ENCODE measurements at regions not wholly inside any gene's neighbourhood (a gene's known extent, or its start where the extent isn't known, plus 50 kb on each side); places are given as distances from the start of the nearest gene placed in this dataset.

DNA sequence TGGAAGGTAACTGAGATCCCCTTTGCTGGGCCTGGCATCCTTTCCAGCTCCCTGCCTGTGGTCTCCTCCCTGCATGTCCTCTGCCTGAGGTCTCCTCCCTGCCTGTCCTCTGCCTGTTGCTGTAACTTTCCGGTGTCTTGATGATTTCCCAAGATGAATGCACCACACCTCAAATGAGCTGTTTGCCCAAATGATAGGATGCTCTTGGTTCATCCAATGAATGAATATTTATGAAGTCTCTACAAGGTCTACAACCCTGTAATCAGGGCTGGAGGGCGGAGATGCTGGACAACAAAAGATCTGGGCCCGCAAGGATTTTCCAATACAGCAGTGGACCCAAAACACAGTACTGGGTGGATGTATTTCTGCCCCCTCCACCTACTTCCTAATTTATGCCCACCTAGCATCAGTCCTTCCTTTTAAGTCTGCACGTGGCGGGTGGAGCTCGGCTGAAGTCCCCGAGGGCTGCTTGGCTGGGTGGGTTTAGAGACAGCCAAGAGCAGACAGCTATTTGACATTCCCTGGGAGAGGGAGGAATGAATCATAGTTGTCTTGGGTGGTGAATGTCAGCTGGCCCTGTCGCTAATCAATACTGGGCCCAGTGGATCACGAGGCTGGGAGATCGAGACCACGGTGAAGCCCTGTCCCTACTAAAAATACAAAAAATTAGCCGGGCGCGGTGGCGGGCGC lies 60.3 kb upstream of the GRHL3 start:
- H4K5ac ChIP-seq (ENCODE audit: low read depth, low read length) = no peak overlapping the region
- ATAC-seq (ENCODE audit: low read depth) (no peak), DNase-seq (no peak)
- H4K91ac ChIP-seq (ENCODE audit: insufficient read depth, low read depth, low read length) = no peak overlapping the region
- BruUV-seq (replicated peaks) = no TSS peak
- peaks cover 25% of the 10 kb centered on the region for H3K27me3 ChIP-seq (ENCODE audit: control insufficient read depth, insufficient read depth, low read length)
- H3K79me1 ChIP-seq (ENCODE audit: low read depth in 1 of 2, low read length in 2 of 2) = no peaks in the 10 kb centered on the region
- dilution Hi-C loops (cut with HindIII; ENCODE audit: low sequenced_read_pairs, unreplicated experiment) (no loop called here), in situ Hi-C loops (cut with MboI; ENCODE audit: low sequenced_read_pairs) (no loop called here), intact Hi-C loops (cut with micrococcal nuclease) (no loop called here)
- no peaks in the 10 kb centered on the region for H4K20me1 ChIP-seq (ENCODE audit: insufficient read depth, low read length)
- no peak overlapping the region for H3K56ac ChIP-seq (ENCODE audit: extremely low read depth, insufficient read depth, low read length)
- no peak overlapping the region for H3K27ac ChIP-seq (ENCODE audit: insufficient read depth, low read length)
- no peak overlapping the region for H2BK20ac ChIP-seq (ENCODE audit: low read depth, low read length)
- H3K4me1 ChIP-seq (ENCODE audit: control insufficient read depth, insufficient read depth, low read length) = no peaks in the 10 kb centered on the region
- no peak overlapping the region for H3K23ac ChIP-seq (ENCODE audit: low read depth, low read length)
- CTCF ChIA-PET = no interaction called here
- H2AK5ac ChIP-seq (ENCODE audit: low read depth, low read length) = 0 out of 2 replicates have a peak overlapping the region, but pooled peaks have one; percentile 15
- H3K9ac ChIP-seq (ENCODE audit: low read depth, low read length) = no peak overlapping the region
- no peak overlapping the region for H3K4ac ChIP-seq (ENCODE audit: low read depth, low read length)
- H3K14ac ChIP-seq (replicated peaks; ENCODE audit: low read depth, low read length) = no peak overlapping the region
- H2BK5ac ChIP-seq (ENCODE audit: low read depth, low read length, poor library complexity, severe bottlenecking) = no peak overlapping the region
- H4K8ac ChIP-seq (ENCODE audit: low read depth in 2 of 2, low read length in 2 of 2) = no peak overlapping the region
- H3K4me3 ChIP-seq (ENCODE audit: insufficient read depth, low read depth, low read length) = no peak overlapping the region
- no peak overlapping the region for H2BK120ac ChIP-seq (ENCODE audit: low read depth, low read length)
- H3K4me2 ChIP-seq (ENCODE audit: low read depth, low read length) = no peak overlapping the region
- H3K36me3 ChIP-seq (ENCODE audit: control insufficient read depth, insufficient read depth, low read length) = no peaks in the 10 kb centered on the region
- POLR2A ChIA-PET (ENCODE audit: unreplicated experiment) = no interaction called here
- no peaks in the 10 kb centered on the region for H3K9me1 ChIP-seq (ENCODE audit: insufficient read depth, low read length)
- H2AK9ac ChIP-seq (replicated peaks; ENCODE audit: low read depth, low read length, poor library complexity) = no peak overlapping the region
- TF ChIP-seq FOS (IDR thresholded peaks at IDR 0.05; ENCODE audit: low read depth, low read length) = no peak
- TF ChIP-seq NFE2L2 (IDR thresholded peaks at IDR 0.05; ENCODE audit: low read depth, low read length) = no peak
- TF ChIP-seq MAFK (IDR thresholded peaks at IDR 0.05; ENCODE audit: low read depth, low read length) = no peak
- TF ChIP-seq CHD1 (IDR thresholded peaks at IDR 0.05; ENCODE audit: low read depth, low read length) = no peak
- no peak for TF ChIP-seq POLR2A (IDR thresholded peaks at IDR 0.05; ENCODE audit: low read depth, low read length)
- no peak for TF ChIP-seq RFX5 (IDR thresholded peaks at IDR 0.05; ENCODE audit: low read depth, low read length)
- TF ChIP-seq MXI1 (IDR thresholded peaks at IDR 0.05; ENCODE audit: borderline replicate concordance, low read depth, low read length) = no peak
- TF ChIP-seq, protein P1, sequence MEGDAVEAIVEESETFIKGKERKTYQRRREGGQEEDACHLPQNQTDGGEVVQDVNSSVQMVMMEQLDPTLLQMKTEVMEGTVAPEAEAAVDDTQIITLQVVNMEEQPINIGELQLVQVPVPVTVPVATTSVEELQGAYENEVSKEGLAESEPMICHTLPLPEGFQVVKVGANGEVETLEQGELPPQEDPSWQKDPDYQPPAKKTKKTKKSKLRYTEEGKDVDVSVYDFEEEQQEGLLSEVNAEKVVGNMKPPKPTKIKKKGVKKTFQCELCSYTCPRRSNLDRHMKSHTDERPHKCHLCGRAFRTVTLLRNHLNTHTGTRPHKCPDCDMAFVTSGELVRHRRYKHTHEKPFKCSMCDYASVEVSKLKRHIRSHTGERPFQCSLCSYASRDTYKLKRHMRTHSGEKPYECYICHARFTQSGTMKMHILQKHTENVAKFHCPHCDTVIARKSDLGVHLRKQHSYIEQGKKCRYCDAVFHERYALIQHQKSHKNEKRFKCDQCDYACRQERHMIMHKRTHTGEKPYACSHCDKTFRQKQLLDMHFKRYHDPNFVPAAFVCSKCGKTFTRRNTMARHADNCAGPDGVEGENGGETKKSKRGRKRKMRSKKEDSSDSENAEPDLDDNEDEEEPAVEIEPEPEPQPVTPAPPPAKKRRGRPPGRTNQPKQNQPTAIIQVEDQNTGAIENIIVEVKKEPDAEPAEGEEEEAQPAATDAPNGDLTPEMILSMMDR (conservative IDR thresholded peaks at IDR 0.05; ENCODE audit: low read depth, low read length) = no peak
- no peak for TF ChIP-seq BHLHE40 (IDR thresholded peaks at IDR 0.05; ENCODE audit: low read depth, low read length)
- TF ChIP-seq, protein P2, sequence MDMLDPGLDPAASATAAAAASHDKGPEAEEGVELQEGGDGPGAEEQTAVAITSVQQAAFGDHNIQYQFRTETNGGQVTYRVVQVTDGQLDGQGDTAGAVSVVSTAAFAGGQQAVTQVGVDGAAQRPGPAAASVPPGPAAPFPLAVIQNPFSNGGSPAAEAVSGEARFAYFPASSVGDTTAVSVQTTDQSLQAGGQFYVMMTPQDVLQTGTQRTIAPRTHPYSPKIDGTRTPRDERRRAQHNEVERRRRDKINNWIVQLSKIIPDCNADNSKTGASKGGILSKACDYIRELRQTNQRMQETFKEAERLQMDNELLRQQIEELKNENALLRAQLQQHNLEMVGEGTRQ (IDR thresholded peaks at IDR 0.05; ENCODE audit: low read depth, low read length) = no peak
- TF ChIP-seq RAD21 (IDR thresholded peaks at IDR 0.05; ENCODE audit: low read length) = no peak
- TF ChIP-seq CEBPB (IDR thresholded peaks at IDR 0.05; ENCODE audit: low read depth, low read length) = no peak
- TF ChIP-seq, protein P3, sequence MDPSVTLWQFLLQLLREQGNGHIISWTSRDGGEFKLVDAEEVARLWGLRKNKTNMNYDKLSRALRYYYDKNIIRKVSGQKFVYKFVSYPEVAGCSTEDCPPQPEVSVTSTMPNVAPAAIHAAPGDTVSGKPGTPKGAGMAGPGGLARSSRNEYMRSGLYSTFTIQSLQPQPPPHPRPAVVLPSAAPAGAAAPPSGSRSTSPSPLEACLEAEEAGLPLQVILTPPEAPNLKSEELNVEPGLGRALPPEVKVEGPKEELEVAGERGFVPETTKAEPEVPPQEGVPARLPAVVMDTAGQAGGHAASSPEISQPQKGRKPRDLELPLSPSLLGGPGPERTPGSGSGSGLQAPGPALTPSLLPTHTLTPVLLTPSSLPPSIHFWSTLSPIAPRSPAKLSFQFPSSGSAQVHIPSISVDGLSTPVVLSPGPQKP (IDR thresholded peaks at IDR 0.05; ENCODE audit: borderline replicate concordance, low read depth, low read length) = no peak
- TF ChIP-seq RCOR1 (IDR thresholded peaks at IDR 0.05; ENCODE audit: insufficient replicate concordance, low read length) = no peak
- no peak for TF ChIP-seq SMC3 (IDR thresholded peaks at IDR 0.05; ENCODE audit: low read depth, low read length)
- no peak for TF ChIP-seq MAZ (IDR thresholded peaks at IDR 0.05; ENCODE audit: borderline replicate concordance, low read depth, low read length)
- no peak overlapping the region for H2BK15ac ChIP-seq (ENCODE audit: low read depth, low read length)
- H2AFZ ChIP-seq (replicated peaks; ENCODE audit: low read length, poor library complexity) = no peak overlapping the region
- H3K9me3 ChIP-seq (ENCODE audit: control insufficient read depth, insufficient read depth, low read length) = peaks cover 4% of the 10 kb centered on the region
- no CpG with 5 or more reads among the region's 16 CpGs for WGBS, 2 experiments (ENCODE audit: extremely low coverage in 2 of 2, insufficient read length in 1 of 2)
- H3K18ac ChIP-seq (ENCODE audit: low read depth, low read length) = no peak overlapping the region
